Dermis microvascular lymphatic vessel endothelial cell (primary cell): ENCODE measurements at regions not wholly inside any gene's neighbourhood (a gene's known extent, or its start where the extent isn't known, plus 50 kb on each side); places are given as distances from the start of the nearest gene placed in this dataset.

ENCODE experiments used
- DNase-seq, 2 donors: peaks; one replicate each; pipeline versions ENCODE4 v3.0.0 to v3.0.0-alpha.2; 2010; ENCODE audit warnings: low read depth in 2 of 2

DNA sequence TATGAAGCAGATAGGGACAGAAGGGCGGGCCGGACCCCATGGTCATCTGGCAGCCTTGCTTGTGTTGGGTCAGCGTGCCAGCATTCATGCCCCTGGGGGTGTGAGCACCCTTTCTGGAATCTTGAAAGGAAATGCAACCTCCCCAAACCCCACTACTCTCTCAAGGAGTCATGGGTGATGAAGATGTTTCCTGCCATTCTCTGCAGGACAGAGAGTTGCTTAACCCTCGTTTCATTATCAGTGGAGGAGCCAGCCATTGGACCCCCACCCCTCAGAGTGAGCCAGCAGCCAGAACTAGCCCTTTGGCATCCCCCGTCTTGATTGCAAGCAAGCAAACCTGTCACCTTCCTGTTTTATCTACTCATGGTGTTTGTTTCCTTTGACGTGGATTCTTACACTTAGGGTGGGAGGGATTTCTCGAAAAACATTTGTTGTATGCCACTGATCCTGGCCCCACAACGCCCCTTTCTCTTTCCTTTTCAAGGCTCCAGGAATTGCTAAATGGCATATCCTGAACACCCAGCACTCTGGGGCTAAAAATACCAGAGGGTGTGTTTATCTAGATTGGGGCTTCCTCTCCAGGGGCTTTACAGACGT, 258.3 kb downstream of the ETS1 start:
- peak in 1 of 2 donors; percentile 90 for DNase-seq

- no peak for DNase-seq
These were observed 260.1 kb downstream of the ETS1 start for GRCh38 chr11:128327274-128327673.

GRCh38 chr11:128326791-128327190, 260.6 kb downstream of the ETS1 start:
- DNase-seq: no peak

DNA sequence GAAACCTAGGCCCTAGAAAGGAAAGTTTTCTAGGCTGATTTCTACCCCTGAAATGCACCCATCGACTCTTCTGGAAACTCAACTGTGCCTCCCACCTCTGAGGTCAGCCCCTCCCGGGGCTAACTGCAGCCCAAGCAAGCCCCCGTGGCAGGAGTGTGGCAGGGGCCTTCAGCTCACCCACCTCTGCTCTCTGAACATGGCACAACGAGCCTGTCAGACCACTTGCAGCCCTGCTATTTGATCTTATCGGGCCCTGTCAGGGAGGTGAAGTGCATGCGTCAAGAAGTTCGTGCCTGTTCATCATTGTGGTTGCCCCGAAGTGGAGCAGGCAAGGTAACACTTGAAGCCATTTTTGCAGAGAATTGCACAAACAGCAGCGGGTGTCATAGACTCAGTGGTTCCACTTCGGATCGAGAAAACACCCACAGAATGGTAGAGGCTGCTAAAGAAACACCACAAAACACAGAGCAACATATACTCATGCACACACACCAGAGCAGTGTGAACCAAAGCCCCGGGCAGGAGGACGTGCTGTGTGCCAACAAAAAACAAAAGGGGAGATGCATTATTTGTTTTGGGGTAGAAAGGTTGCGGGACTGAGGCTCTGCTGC, 262.7 kb downstream of the ETS1 start:
- no peak for DNase-seq

- DNase-seq: no peak
These were observed 263.3 kb downstream of the ETS1 start for GRCh38 chr11:128324051-128324481.

- peak in 1 of 2 donors; percentile 43 for DNase-seq
These were observed 264.0 kb downstream of the ETS1 start for GRCh38 chr11:128323381-128323780.

DNA sequence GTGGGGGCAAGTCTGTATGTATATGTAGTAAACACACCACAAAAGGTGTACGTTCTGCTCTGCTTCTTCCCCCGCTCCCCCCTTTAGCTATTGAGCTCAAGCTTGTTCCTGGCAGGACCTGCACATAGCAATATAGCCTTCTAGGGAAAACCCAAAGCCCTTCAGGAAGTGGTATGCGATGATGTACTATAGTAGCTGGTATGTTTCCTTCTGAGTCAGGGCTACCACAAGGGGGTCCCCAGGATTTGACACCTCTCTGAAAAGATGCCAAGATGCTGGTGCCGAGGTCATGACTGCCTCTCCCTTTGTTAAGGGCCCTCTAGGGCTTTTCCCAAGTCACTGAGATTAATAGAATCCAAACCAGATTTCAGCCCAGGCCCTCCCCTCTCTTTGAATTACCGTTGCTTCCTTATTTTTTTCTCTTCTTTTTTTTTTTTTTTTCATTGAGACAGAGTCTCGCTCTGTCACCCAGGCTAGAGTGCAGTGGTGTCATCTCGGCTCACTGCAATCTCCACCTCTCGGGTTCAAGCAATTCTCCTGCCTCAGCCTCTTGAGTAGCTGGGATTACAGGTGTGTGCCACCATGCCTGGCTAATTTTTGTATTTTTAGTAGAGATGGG, 268.4 kb downstream of the ETS1 start:
- DNase-seq: peak in 1 of 2 donors; percentile 60

DNA sequence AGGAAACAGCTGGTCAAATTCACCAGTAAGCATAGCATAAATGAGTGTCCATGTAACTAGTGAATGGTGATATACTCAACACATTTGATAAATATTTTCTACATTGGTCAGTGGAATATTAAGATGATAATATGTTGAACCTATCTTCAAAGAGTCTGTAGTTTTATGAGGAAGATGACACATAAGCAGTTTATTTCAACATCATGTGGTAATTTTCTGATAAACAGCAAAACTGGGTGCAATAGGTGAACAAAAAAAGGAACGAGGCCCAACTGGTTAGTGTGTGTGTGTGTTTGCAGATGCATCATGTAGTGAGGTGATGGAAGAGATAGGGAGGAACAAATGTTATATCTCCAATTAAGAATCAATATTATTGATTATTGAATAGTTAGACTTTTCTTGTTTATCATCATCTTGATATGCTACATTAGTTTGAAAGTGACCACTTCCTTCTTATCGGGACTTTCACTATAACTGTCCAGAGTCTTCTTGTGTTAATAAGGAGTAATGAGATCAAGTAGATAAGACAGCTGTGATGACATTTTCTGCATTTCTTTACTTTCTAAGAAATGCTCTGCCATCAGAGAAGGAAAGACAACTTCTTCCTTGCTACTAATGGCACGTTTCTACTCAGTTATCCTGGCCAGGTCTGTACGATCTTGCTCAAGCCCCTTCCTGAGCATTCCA, 270.7 kb downstream of the ETS1 start:
- no peak for DNase-seq

GRCh38 chr11:128315933-128316332, 271.4 kb downstream of the ETS1 start:
- DNase-seq: peak in 1 of 2 donors; percentile 23

- peak in 1 of 2 donors; percentile 45 for DNase-seq
These were observed 273.4 kb downstream of the ETS1 start for GRCh38 chr11:128313931-128314330.

DNA sequence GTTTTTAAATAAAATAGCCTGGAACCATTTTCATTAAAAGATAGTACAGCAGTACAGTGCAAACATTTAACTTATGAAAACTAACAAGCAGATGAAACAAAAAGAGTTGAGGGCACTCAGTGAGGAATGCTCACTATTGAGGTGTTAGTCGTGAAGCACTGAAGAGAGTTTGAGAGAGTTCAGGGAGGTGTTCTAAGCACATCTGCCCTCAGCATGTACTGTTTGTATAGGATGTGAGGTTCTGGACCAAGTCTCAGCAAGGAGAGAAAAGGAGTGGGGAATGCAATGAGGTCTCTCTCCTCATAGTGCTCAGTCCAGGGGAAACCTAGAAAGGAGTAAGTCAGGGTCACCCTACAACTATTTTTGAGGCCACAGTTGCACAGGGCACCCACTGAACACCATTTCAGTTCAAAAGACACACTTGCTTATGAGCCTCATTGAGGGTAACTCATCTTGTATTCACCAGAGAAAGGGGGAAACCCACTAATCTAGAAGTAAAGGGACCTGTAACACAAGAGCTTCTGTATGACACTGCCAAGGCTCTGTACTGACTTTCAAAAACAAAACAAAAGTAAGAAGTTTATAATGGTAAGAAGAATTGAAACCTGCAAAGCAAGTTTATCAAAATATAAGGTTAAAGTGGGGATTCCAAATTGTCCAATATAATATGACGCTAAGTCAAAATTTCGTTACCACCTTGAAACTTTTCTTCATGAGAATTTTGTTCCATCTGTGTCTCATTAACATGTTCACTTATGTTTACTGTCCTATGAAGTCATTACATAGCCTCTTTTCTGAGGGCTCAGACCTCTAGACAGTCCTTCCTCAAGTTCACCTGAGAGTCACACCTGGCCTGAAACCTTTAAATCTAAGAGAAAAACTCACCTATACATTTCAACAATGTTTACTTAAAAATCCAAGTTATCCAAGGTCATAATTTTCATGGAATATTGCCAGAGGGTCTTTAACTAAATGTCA, 275.3 kb downstream of the ETS1 start:
- DNase-seq: no peak

DNA sequence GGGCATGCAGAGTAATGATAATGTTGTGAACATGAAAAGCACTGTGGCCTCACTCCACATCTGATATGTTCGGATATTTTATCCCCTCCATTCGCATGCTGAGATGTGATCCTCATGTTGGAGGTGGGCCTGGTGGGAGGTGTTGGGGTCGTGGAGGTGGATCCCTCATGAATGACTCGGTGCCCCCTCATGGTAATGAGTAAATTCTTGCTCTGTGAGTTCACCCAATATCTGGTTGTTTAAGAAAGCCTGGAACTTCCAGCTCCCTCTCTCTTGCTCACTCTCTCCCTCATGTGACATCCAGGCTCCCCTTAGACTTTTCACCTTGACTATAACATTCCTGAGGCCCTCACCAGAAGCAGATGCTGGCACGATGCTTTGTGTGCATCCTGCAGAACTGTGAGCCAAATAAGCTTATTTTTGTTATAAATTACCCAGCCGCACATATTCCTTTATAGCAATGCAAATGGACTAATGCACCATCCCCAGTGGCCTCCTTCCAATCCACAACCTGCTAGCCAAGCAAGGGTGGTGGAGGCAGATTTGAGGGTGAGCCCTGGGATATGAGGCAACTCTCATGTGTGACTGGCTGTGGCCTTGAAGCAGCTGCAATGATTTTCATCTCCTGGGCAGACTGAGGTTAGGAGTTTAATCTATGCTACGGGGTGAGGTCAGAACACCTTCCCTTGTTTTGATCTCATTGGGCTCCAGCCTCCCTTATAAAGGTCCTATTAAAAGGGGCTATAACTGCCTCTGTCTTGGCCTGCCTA, 276.5 kb downstream of the ETS1 start:
- DNase-seq: no peak

- DNase-seq: no peak
These were observed 277.4 kb downstream of the ETS1 start for GRCh38 chr11:128310005-128310404.

- DNase-seq: no peak
These were observed 278.6 kb downstream of the ETS1 start for GRCh38 chr11:128308794-128309193.

DNA sequence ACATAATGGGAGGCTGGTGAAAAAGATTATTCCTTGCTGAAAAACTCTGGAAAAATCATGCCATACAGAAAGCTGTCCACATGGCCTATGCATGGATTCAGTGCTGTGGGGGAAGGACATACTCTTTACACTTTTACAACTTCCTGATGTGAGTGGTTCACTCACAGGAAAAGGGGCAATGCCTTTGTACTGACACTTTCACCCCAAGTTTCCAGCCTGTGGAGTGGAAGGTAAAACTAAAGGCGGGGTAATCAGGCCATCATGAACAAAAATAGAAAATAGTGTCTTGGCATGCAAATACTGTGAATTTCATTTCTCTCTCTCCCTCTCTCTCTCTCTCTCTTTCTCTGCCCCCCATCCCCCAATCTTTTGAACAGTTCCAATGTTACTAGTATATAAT, 281.8 kb downstream of the ETS1 start:
- DNase-seq: no peak

GRCh38 chr11:128304666-128305485, 282.5 kb downstream of the ETS1 start:
- no peak for DNase-seq

DNA sequence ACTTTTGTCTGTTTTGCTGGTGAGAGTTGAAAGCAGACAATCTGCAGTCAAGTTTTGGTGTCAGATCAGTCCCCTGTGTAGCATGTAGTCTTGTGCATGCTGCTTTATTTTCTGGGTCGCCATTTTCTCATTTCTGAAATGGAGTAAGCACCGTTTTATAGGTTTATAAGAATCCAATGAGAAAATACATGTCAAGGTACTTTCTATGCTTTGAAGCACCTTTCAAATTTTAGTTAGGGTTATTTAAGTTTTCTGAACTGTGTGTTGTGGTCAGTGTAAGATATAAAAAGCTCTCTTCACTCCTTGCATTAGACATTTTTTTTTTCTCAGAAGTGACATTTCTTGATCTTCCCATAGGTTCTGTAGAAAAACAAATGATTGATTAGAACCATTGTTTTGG, 283.2 kb downstream of the ETS1 start:
- DNase-seq: no peak

- DNase-seq: no peak
These were observed 284.0 kb downstream of the ETS1 start for GRCh38 chr11:128303383-128303782.

DNA sequence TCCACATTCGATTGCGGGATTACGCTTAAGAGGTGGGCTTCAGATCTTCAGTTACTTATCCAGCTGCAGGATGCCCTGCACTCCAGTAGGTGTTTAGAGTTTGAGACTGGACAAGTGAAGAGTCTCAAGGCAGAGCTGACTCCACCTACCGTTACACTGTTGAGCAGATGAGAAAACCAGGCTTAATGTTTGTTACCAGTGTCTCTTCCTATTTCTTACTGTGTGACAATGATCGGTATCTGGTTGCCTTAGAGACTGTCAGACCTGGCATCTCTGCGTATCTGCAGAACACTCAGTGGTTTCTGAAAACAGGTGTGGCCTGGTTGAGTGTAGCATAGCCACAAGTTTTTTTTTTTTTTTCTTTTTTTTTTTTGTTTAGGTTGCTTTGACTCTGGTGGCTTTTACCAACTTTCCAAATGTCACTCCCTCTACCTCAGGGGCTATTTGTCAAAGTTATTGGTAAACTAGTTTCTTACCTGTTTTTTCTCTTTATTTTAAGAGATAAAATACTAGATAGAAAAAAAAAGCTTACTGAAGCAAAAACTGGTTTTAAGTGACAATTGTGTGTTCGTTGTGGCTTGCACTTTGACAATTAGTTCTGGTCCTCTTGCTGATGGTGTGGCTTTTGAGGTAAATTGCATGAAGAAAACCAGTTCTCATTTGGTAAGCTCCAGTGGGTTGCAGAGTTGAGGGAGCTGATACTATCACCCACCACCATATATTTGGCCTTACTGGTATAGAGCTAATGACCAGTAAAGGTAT, 284.8 kb downstream of the ETS1 start:
- no peak for DNase-seq
